Glomerular visceral epithelial cell (primary cell): ENCODE measurements at regions not wholly inside any gene's neighbourhood (a gene's known extent, or its start where the extent isn't known, plus 50 kb on each side); places are given as distances from the start of the nearest gene placed in this dataset.
"Not testable (repeated sequence)": the region's sequence is repeated elsewhere in the genome, so short reads cannot be mapped to it uniquely, and the experiment has no call there.

Experiments used
- DNase-seq: peaks from one replicate; pipeline ENCODE4 v3.0.0-alpha.2; 2016; ENCODE audit errors: extremely low spot score

DNA sequence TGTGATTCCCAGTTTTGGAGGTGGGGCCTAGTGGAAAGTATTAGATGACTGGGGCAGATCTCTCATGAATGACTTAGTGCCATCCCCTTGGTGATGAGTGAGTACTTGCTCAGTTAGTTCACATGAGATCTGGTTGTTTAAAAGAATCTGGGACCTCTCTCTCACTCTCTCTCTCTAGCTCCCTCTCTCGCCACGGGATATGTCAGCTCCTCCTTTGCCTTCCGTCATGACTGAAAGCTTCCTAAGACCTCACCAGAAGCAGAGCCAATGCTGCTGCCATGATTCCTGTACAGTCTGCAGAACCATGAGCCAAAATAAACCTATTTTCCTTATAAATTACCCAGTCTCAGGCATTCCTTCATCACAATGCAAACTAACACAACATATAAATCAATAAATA is 176.7 kb downstream of the PRELID2 start:
- no peak for DNase-seq

- not testable (repeated sequence) for DNase-seq
These were observed 182.4 kb downstream of the PRELID2 start for GRCh38 chr5:145652700-145653099.

DNA sequence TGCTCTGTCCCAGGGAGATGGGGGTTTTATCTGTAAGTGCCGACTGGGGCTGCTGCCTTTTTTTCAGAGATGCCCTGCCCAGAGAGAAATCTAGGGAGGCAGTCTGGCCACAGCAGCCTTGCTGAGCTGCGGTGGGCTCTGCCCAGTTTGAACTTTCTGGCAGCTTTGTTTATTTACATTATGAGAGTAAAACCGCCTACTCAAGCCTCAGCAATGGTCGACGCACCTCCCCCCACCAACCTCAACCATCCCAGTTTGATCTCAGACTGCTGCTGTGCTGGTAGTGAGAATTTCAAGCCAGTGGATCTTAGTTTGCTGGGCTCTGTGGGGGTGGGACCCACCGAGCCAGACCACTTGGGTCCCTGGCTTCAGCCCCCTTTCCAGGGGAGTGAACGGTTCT is 188.0 kb downstream of the PRELID2 start:
- DNase-seq = not testable (repeated sequence)

GRCh38 chr5:145643214-145643613 is 191.9 kb downstream of the PRELID2 start:
- not testable (repeated sequence) for DNase-seq

DNA sequence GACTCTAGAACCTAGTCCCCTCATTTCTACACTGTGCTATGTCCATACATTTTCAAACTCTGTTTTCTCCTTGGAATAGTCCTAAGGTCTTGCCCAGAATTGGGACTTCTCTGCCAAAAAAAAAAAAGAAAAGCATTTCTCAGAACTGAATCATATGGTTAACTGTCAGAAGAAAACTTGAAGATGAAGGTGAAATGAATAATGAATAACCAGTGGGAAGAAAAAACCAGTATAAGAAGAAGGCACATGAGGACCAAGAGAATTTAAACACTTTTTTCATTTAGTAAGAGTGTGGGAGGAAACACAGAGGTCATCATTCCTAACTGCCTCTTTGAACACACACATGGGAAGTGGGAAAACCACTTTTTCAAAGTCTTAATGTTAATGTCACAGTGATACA is 197.7 kb downstream of the PRELID2 start:
- DNase-seq = peak; percentile 6

DNA sequence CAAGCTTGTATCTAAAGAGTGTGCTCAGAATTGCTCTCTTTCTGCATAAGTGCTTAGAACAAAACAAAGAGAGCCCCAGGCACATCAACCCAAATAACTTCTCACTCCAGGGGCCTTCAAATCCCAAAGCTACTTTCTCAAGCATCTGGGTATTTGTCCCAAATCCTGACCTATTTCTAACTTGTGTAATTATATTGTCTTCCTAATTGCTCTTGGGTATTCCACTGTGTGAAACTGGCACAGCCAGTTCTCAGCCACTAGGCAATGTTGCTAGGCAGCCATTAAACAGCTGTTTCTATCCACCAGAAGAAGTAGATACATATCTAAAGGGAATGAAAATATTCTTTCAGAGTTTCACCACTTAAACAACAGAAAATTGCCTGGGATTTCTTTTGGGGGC is 198.8 kb downstream of the PRELID2 start:
- no peak for DNase-seq

DNA sequence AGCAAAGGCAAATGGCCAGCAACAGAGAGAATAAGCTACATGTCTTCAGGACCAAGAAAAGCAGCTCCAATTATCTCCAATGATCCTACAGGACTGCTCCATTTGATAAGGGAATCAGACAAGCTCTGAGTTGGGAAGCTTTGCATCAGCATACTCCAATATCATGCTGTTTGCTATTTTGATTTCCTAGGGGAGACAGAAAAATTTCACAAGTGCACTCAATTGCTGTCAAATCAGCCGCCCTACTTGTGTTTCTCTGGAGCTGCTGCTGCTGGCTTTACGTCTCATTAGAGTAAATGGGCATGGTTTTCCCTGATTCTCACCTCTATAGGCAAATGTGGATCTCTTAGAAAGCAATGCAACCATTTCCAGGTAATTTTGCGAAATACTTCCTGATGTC is 201.7 kb downstream of the PRELID2 start:
- DNase-seq = no peak

GRCh38 chr5:145632701-145633100 is 202.4 kb downstream of the PRELID2 start:
- no peak for DNase-seq

DNA sequence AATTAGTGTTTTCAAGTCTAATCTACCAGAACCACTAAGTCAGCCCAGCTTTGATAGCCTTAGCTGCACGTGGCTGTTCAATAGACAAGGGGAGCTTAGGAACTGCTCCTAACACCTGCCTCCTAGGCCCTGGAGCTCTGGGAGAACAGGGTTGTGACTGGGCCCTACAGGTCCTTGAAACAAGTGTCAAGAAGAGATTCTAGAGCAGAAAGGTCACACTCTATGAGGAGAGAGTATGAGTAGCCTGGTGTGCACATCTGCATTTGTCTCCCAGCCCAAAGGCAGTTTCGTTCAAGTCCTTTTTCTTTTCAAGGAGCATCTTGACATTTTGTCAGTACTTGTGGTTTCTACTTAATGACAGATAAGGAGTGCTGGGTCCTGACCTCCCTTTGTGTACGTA is 206.1 kb downstream of the PRELID2 start:
- no peak for DNase-seq

DNA sequence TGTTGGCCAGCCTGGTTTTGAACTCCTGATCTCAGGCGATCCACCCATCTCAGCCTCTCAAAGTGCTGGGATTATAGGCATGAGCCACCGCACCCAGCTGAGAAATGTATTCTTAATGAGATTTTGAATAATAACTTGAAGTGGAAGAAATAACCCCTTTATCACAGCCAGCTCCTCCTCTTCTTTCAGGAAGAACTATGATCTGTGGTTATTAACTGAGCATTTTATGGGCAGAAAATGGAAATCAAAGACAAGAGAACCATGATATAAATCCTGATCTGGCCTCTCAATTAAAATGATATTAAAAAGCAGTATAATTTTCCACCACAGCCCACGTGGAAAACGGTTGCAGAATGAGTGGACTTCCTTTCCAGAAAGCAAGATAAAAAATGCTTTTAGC is 206.6 kb downstream of the PRELID2 start:
- no peak for DNase-seq

DNA sequence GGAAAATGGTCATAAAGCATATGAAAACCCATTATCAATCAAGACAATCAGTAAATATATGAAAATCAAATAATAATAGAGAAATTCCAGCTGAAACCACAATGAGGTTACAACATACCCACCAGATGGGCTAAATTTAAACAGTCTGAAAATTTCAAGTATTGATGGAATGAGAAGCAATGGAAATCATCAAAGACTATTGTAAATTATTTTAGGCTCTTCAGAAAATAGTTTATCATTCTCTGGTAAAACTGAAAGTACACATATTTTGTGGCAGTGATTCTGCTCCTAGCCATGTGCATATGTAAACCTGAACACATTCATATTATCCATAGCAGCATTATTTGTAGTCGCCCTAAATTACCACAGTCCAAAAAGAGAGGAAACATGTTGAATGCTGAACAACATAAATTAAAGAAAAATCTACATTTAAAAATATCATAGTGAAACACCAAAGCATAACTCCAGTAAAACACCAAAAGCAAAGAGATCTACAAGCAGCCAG is 215.3 kb downstream of the PRELID2 start:
- DNase-seq = no peak

DNA sequence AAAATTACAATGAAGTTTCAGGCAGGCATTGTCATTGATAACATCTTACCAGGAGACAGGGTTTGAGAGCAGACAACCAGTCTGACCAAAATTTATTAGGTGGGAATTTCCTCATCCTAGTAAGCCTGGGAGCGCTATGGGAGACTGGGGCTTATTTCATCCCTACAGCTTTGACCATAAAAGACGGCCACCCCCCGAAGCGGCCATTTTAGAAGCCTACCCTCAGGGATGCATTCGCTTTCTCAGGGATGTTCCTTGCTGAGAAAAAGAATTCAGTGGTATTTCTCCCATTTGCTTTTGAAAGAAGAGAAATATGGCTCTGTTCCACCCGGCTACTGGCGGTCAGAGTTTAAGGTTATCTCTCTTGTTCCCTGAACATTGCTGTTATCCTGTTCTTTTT is 218.4 kb downstream of the PRELID2 start:
- not testable (repeated sequence) for DNase-seq

DNA sequence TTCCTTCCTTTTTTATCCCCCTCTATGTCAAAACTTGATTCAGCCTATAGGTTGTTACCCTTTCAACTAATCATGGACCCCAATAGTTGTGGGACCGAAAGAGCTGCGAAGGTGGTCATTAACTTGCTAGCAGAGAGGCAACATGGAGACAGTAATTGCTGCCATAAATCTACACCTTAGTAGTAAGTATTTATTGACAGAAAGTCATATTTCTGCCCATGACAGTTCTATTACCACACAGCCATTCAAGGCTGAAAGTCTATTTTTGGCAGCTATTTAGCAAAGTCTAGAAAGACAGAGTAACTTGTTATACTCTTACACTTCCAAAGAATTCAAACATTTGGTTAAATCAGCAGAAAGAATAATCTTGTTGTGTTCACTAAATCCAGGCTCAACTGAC is 236.2 kb downstream of the PRELID2 start:
- no peak for DNase-seq

DNA sequence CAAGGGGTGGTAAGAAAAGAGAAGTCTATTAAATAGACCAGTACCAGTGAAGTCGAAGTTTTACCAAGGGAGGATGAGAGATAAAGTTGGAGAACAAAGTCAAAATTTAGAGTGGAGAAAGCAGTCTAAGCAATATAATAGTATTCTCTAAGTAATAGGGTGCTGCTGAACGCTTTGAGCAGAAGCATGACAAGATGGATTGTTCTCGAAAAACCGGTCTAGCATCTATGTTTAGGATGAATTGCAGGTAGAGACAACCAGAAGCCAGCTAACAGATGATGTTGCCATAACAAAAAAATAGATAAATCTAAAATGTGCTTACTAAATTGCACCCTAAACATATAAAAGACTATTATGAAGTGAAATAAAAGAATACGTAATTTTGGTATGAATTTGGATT is 237.0 kb downstream of the PRELID2 start:
- no peak for DNase-seq

- DNase-seq = no peak
These were observed 243.6 kb downstream of the PRELID2 start for GRCh38 chr5:145591578-145591977.

DNA sequence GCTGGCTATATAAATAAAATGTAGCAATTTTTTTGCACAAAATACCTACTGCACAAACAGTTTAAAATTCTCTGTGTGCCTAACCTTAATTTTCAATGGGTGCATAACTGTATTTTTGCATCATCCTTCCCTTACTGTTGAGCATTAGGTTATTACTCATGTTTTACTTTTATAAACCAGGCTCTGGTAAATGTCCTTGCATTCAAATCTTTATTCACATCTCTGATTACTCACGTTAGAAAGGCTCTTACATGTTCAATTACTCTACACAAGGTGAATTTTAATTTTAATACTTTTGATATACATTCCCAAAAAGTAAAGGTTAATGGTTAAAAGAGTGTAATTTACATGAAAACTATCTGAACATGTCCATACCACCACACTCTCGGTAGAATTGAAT is 246.1 kb downstream of the PRELID2 start:
- no peak for DNase-seq

DNA sequence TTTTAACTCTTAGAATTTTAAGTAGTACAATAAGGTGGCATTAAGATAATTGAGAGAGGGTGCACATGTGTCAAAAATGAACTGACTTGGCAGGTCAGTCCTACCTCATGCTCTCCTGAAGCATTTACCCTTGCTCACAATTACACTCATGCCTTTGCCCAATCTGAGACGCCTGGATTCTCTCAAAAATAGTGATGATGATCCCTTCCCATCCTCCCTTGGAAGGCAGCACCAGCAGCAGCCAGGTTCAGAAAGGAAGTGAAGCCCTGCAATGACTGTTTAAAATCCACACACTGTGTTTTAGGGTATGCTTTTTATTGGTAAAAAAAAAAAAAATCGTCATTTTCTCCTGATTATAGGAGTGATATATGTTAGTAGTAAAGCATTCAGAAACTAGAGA is 246.6 kb downstream of the PRELID2 start:
- no peak for DNase-seq

GRCh38 chr5:145588113-145588512 is 247.0 kb downstream of the PRELID2 start:
- no peak for DNase-seq

DNA sequence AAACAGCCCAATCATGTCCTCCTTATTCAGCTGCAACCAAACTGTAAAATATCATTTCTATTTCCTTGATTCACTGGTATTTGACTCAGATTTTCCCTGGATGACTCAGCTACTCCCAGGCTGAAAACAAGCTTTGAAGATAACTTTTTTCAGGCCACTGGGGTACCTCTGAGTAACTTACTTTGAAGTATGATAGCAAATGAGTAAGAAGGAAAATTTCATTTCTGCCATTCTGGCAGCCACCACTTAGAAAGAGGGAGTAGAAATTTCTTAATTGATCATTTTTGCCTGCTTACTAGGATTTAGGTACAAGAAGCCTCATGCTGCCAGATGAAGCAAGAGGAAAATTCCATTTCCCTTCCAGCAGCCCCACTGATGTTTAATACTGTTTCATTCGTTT is 247.4 kb downstream of the PRELID2 start:
- peak; percentile 72 for DNase-seq

- DNase-seq = no peak
These were observed 247.9 kb downstream of the PRELID2 start for GRCh38 chr5:145587308-145587672.

DNA sequence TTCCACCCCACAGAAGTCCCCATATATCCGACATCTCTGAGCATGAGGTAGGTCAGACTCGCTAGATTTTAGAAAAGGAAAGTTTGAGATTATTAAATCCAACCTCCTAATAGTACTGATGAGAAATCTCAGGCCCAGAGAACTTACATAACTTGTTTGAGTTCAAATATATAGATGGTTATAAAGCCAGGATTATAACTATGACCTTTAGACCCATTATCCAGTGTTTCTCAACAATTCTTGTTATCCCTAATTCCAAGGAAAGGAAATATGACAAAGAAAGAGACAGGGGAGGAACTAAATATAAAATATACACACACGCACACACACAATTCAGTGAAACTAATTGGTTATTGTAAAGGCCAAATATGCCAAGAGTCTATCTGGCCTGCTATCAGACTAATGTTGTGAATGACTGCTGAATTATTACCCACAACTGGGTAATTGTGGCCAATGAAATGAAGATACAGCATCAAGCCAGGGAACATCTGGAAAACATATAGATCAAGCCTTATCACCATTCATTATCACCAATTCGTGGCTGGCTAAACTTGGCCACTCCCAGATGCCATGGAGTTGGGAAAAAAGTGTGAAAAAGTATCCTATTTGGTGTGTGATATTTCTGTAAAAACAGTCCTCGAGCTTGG is 248.4 kb downstream of the PRELID2 start:
- no peak for DNase-seq

GRCh38 chr5:145585443-145586148 is 249.5 kb downstream of the PRELID2 start:
- DNase-seq = no peak

DNA sequence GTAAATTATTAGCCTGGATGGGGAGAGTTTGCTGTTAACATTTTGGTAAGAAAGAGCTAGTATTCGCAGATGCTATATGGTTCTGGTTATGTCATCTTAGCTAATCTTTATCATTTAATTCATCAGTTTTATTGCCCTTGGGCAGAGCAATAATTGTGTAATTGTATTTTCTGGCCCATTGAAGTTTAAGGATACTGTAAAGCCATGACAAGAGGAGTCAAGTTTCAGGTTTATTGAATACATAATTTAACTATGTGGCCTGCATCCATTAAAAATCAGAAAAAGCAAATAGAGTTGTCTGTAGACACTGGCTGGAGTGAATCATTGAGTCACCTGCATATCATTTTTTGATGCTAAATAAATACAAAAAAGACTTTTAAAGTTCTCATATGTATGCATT is 255.8 kb downstream of the PRELID2 start:
- no peak for DNase-seq
